Right lobe of liver (tissue), 6 donors: ENCODE measurements at regions not wholly inside any gene's neighbourhood (a gene's known extent, or its start where the extent isn't known, plus 50 kb on each side); places are given as distances from the start of the nearest gene placed in this dataset.
A peak's percentile ranks its signal among the peaks of the same experiment; 100 is the strongest.

Experiments
- ATAC-seq, 4 donors: fragments of 200-7000 bp; cut with Tn5 transposase; one replicate each; pipeline ENCODE4 v1.9.1; 2020; ENCODE audit warnings: mild to moderate bottlenecking in 4 of 4, moderate library complexity in 4 of 4
- DNase-seq, 3 donors: peaks; one replicate each; pipeline ENCODE4 v3.0.0-alpha.2; 2020
- H3K27ac ChIP-seq, 3 donors: fragments of 200-600 bp; one replicate each; pipeline ENCODE4 v1.8.0; 2022
- H3K27me3 ChIP-seq, 2 donors: fragments of 200-600 bp; one replicate each; pipeline ENCODE4 v1.8.0; 2022
- H3K36me3 ChIP-seq, 4 donors: fragments of 200-600 bp; sonication (generic) in 1 of 4; one replicate each; pipeline versions ENCODE4 v1.5.1 to v1.8.0; 2017 to 2022; ENCODE audit warnings: control low read depth in 1 of 4
- H3K4me1 ChIP-seq, 4 donors: fragments of 200-600 bp; sonication (generic) in 1 of 4; one replicate each; pipeline versions ENCODE4 v1.5.1 to v1.8.0; 2017 to 2022; ENCODE audit warnings: control low read depth in 1 of 4
- H3K4me3 ChIP-seq, 3 donors: fragments of 200-600 bp; one replicate each; pipeline ENCODE4 v1.8.0; 2022
- H3K9me3 ChIP-seq, 4 donors: fragments of 200-600 bp; sonication (generic) in 1 of 4; one replicate each; pipeline versions ENCODE4 v1.5.1 to v1.8.0; 2017 to 2022; ENCODE audit warnings: control low read depth in 1 of 4
- POLR2A ChIP-seq: fragments of 450-650 bp; IDR thresholded peaks from one replicate; pipeline ENCODE4 v1.6.1; 2017; ENCODE audit warnings: antibody characterized with exemption, mild to moderate bottlenecking
- WGBS: methylation state at CpG from one replicate; pipeline ENCODE4 v1.1.6; 2018; ENCODE audit warnings: low coverage, low lambda C conversion rate; ENCODE audit not compliant: insufficient coverage; ENCODE audit errors: missing lambda C conversion rate; 5-methylcytosine and 5-hydroxymethylcytosine counted together
- intact Hi-C, 2 donors: fragments of 100-400 bp; cut with DNase I; formaldehyde crosslinking; loops; one replicate each; pipeline versions ENCODE4 v1.11.2 to v1.14.1; 2022
- TF ChIP-seq, protein P1 (sequence below), 4 donors: fragments of 200-600 bp in 3 of 4; fragments of 450-650 bp in 1 of 4; IDR thresholded peaks; one replicate each; pipeline versions ENCODE4 v1.5.1 to v1.8.0; 2016 to 2022; ENCODE audit warnings: antibody characterized with exemption in 4 of 4, mild to moderate bottlenecking in 2 of 4
- donor health status: DM: no; HTN: yes; CAD: no.
- donor health status: DM: no; HTN: no; CAD: no.
- donor health status: DM: no; HTN: no; CAD: no.
- donor health status: DM: no; HTN: yes; CAD: no.
- donor health status: DM: no; HTN: yes; CAD: no.

DNA sequence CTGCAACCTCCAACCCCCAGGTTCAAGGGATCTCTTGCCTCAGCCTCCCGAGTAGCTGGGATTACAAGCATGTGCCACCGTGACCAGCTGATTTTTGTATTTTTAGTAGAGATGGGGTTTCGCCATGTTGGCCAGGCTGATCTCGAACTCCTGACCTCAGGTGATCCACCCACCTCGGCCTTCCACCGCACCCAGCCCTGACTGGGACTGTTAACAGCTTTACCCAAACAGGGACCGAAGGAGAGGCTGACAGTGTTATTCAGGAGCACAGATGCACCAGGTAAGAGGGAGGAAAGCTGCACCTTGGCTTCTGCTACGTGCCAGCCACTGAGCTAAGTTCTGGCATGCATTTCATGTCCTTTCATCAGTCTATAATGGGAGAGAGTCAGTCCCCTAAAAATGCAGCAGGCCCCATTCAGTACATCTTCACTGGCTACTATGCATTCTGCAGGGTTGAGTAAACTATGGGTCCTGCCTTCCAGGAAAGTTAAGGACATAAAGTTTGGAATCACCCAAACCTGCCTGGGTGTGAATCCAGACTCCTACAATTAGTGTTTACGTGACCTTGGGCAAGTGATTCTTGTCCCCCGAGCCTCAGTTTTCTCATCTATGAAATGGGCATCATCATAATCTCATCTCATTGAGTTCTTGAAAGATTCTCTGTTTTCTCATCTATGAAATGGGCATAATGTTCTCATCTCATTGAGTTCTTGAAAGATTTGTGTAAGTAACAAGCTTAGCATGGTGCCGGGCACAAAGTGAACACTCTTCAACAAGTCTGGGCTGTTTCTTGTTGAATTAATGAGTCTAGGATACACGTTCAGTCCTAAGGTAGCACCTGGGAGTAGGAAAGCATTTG lies 82.2 kb downstream of the CPN2 start:
- H3K4me1 ChIP-seq, result peaks cover 0 to 47% (median 29%) of the 10 kb centered on the region in 4 donors
- TF ChIP-seq, protein P1, sequence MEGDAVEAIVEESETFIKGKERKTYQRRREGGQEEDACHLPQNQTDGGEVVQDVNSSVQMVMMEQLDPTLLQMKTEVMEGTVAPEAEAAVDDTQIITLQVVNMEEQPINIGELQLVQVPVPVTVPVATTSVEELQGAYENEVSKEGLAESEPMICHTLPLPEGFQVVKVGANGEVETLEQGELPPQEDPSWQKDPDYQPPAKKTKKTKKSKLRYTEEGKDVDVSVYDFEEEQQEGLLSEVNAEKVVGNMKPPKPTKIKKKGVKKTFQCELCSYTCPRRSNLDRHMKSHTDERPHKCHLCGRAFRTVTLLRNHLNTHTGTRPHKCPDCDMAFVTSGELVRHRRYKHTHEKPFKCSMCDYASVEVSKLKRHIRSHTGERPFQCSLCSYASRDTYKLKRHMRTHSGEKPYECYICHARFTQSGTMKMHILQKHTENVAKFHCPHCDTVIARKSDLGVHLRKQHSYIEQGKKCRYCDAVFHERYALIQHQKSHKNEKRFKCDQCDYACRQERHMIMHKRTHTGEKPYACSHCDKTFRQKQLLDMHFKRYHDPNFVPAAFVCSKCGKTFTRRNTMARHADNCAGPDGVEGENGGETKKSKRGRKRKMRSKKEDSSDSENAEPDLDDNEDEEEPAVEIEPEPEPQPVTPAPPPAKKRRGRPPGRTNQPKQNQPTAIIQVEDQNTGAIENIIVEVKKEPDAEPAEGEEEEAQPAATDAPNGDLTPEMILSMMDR (IDR thresholded peaks at IDR 0.05), result no peak
- intact Hi-C loops, result loop anchor here in 1 of 2 donors (10.0 kb wide), 1 partner anchor 114 kb away; no protein-coding TSS in a partner anchor
- DNase-seq (no peak), ATAC-seq (no peak)
- H3K27ac ChIP-seq, result peak overlapping the region in 1 of 3 donors; percentile 96
- H3K36me3 ChIP-seq, result no peaks in the 10 kb centered on the region
- H3K4me3 ChIP-seq, result no peak overlapping the region
- no peaks in the 10 kb centered on the region for H3K9me3 ChIP-seq
- WGBS, result 60% methylated on average over 2 of the region's 12 CpGs
- H3K27me3 ChIP-seq, result no peaks in the 10 kb centered on the region

DNA sequence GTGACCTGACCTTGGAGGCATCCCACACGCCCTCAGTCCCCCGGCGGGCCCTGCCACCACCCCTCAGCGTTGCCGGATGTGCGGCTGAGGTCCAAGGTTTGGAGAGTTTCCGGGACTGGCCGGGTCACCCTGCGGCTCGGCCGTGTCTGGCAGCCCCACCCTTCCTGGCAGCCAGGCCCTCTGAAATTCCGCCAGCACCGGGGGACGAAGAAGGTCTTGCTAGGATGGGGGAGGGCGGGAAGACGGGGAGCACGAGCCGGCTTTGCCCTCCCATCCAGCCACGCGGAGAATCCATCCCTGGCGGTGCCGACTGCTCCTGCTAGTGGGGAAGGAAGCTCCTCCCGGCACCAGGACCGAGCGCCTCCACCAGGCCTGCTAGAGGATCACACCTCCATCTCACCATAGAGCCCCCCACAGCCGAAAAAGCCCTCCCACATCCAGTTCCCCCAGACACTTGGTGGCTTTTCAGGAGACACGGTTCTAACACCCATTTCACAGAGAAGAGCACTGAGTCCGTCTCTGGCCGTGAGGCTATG lies 81.5 kb downstream of the CPN2 start:
- no peaks in the 10 kb centered on the region for H3K9me3 ChIP-seq
- H3K4me1 ChIP-seq, result peaks cover 0 to 47% (median 29%) of the 10 kb centered on the region in 4 donors
- no peak overlapping the region for H3K4me3 ChIP-seq
- peak; percentile 85 to 90 (median 86) for DNase-seq
- H3K27me3 ChIP-seq, result no peaks in the 10 kb centered on the region
- intact Hi-C loops, result loop anchor here in 1 of 2 donors (10.0 kb wide), 1 partner anchor 115 kb away; no protein-coding TSS in a partner anchor
- peak overlapping the region; percentile 87 to 96 (median 92) for H3K27ac ChIP-seq
- TF ChIP-seq, protein P1 (IDR thresholded peaks at IDR 0.05), result peak; percentile 27 to 42 (median 30)
- TF ChIP-seq POLR2A, result no peak
- peak; percentile 16 to 48 (median 31) for ATAC-seq
- 41% methylated on average over 3 of the region's 29 CpGs for WGBS
- H3K36me3 ChIP-seq, result no peaks in the 10 kb centered on the region

DNA sequence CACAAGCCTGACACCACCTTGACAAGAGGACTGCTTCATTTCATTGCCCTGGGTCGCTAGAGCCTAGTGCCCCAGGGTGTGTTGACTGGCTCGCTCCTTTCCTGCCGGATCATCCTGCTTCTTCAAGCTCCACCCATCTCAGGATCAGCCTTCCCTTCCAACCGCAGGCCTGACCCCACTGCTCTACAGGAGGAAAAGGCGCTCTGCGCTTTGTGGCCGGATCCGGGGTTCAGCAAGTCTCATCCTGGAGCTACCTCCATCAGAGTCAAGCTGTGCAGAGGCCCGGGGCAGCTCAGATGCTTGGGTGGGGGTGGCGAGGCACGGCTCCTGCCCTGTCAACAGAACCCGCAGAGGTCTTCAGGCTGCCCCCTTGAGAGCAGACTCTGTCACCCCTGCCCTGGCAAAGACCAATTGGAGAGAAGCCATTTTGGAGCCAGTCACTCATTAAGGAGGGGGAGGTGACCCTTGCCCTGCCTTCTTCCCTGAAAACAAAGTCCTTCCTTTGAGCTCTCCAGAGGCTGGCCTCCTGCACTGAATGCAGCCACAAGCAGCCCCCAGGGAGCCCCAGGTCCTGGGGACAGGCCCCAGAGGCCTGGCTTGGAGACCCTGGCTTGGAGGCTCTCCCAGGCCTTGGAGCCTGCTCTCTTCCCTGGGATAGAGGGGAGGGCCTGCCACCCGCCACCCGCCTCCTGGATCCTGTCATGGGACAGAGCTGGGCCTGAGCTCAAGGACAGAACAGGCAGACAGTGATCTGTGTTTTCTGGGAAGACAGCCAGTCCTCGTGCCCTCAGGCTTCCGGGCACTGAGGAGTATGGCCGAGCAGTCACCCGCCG lies 80.3 kb downstream of the CPN2 start:
- peak overlapping the region in 2 of 3 donors; percentile 15 to 17 for H3K4me3 ChIP-seq
- H3K27ac ChIP-seq, result peak overlapping the region; percentile 87 to 96 (median 92)
- intact Hi-C loops, result no loop called here
- DNase-seq (peak; percentile 88 to 96 (median 93)), ATAC-seq (peak; percentile 72 to 86 (median 80))
- peaks cover 0 to 41% (median 25%) of the 10 kb centered on the region in 4 donors for H3K4me1 ChIP-seq
- H3K9me3 ChIP-seq, result no peaks in the 10 kb centered on the region
- H3K27me3 ChIP-seq, result no peaks in the 10 kb centered on the region
- WGBS, result 8% methylated on average over 7 of the region's 19 CpGs
- no peaks in the 10 kb centered on the region for H3K36me3 ChIP-seq
- TF ChIP-seq POLR2A, result peak; percentile 10
- TF ChIP-seq, protein P1 (IDR thresholded peaks at IDR 0.05), result no peak

DNA sequence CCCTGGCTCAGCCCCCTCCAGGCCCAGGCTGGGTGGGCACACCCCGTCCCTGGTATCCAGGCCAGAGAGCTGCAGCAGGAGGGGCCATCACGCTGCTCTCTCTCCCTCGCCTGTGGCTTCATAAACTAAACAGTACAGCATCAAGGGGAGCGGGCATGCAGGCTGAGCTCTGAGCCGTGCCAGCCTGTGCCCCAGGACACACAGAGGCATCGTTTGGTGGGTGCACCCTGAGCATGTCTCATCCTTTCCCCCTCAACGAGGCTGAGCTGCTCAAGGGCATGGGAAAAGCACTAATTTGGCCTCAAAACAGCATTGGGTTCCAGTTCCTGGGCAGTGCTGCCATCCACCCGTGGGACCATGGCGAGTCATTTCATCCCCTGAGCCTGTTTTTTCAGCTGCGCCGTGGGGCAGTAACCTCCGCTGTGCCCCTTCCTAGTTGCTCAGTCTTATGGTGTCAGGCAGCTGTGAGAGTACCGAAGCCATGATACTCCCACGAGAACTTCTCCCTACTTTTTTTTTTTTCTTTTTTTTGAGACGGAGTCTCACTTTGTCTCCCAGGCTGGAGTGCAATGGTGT lies 79.6 kb downstream of the CPN2 start:
- Histone ChIP-seq H3K4me3 (no peak overlapping the region), H3K4me1 (peaks cover 0 to 42% (median 23%) of the 10 kb centered on the region in 4 donors), H3K27ac (peak overlapping the region; percentile 87 to 96 (median 92)), H3K27me3 (no peaks in the 10 kb centered on the region), H3K36me3 (no peaks in the 10 kb centered on the region), H3K9me3 (no peaks in the 10 kb centered on the region)
- ATAC-seq, result no peak
- no peak for DNase-seq
- WGBS, result 68% methylated on average over 6 of the region's 15 CpGs
- intact Hi-C loops, result no loop called here
- TF ChIP-seq POLR2A, result no peak
- TF ChIP-seq, protein P1 (IDR thresholded peaks at IDR 0.05), result no peak
